ENCODE measurements at regions not wholly inside any gene's neighbourhood (a gene's known extent, or its start where the extent isn't known, plus 50 kb on each side); places are given as distances from the start of the nearest gene placed in this dataset.

DNA sequence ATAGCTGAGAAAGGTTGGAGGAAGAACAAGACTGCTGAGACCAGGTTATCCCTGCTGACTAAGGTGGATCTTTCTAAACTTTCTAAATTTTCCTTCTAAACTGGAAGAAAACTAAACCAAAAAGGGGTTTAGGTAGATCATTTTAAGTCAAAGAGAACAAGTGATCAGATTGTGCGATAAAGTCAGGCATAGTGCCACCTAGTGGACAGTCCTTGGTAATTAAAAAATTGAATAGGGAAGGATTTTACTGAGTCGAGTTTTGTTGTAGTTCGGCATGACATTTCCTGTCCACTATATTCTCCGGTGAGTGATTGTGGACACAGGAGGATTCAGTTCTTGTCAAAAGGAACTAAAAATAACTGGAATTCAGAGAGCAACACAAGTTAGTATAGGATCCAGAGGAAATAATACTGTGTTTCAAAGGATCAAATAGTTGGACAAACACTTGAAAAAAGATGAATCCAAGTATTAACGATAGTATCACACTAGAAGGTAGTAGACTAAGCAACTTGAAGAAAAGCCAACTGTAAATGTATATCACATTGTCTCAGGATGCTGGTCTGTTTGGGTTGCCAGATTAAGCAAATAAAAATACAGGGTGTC, 1236.4 kb downstream of the FAM181B start:
- Histone ChIP-seq H3K27ac (no peak overlapping the region), H3K4me3 (no peak overlapping the region)
- TF ChIP-seq, protein P1, sequence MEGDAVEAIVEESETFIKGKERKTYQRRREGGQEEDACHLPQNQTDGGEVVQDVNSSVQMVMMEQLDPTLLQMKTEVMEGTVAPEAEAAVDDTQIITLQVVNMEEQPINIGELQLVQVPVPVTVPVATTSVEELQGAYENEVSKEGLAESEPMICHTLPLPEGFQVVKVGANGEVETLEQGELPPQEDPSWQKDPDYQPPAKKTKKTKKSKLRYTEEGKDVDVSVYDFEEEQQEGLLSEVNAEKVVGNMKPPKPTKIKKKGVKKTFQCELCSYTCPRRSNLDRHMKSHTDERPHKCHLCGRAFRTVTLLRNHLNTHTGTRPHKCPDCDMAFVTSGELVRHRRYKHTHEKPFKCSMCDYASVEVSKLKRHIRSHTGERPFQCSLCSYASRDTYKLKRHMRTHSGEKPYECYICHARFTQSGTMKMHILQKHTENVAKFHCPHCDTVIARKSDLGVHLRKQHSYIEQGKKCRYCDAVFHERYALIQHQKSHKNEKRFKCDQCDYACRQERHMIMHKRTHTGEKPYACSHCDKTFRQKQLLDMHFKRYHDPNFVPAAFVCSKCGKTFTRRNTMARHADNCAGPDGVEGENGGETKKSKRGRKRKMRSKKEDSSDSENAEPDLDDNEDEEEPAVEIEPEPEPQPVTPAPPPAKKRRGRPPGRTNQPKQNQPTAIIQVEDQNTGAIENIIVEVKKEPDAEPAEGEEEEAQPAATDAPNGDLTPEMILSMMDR (IDR thresholded peaks at IDR 0.05) = peak; percentile 44
- no peak for DNase-seq (ENCODE audit: low spot score)

DNA sequence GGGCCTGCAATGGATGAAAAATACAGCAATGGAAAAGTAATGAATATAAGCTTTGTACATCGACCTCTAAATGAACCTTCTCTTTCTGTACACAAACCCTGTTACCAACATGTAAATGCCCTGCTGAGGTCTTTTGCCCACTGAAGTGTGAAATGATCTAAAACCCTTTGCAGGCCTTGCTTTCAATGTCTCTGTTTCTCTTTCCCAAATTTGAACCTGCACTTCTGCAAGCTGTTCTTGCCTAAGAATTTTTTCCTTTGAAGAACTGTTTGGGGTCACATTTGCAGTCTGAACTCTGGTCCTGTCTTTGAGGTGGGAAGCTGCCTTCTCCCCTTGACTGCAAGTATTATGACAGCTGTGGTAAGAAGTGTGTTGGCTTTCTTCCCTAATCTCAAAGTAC, 1237.1 kb downstream of the FAM181B start:
- no peak overlapping the region for H3K4me3 ChIP-seq
- no peak for DNase-seq (ENCODE audit: low spot score)
- TF ChIP-seq, protein P1 (IDR thresholded peaks at IDR 0.05) = no peak
- H3K27ac ChIP-seq = no peak overlapping the region

DNA sequence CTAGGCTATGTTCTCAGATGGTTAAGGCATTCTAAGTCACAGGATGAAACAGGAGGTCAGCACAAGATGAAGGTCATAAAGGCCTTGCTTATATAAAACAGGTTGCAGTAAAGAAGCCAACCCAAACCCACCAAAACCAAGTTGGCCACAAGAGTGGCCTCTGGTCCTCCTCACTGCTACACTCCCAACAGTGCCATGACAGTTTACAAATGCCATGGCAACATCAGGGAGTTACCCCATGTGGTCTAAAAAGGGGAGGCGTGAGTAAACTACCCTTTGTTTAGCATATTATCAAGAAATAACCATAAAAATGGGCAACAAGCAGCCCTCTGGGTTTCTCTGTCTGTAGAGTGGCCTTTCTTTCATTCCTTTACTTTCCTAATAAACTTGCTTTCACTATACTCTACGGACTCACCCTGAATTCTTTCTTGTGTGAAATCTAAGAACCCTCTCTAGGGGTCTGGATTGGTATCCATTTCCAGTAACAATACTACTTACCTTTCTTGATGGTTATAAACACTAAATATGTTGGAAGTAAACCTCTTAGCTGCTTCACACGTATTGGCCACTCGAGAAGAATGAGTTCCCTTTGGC, 1237.9 kb downstream of the FAM181B start:
- Histone ChIP-seq H3K27ac (no peak overlapping the region), H3K4me3 (no peak overlapping the region)
- TF ChIP-seq, protein P1 (IDR thresholded peaks at IDR 0.05) = no peak
- DNase-seq (ENCODE audit: low spot score) = no peak

DNA sequence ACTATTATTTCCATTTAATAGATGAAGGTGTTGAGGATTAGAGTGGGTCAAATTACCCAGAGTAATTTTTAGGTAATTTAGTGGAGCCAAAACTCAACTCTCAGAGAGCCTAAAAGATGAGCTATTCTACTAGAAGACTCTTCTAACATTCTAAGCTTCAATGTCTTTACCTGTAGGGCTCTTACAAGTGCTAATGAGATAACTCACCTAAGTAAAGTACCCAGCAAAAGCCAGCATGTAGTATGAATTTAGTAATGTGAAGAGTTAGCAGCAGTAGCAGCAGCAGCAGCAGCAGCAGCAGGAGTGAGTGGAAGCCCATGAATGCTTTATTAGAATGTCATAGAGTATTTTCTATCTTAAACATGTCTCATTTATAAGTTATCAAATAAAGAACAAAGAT, 1239.2 kb downstream of the FAM181B start:
- Histone ChIP-seq H3K4me3 (no peak overlapping the region), H3K27ac (no peak overlapping the region)
- no peak for DNase-seq (ENCODE audit: low spot score)
- TF ChIP-seq, protein P1 (IDR thresholded peaks at IDR 0.05) = no peak

DNA sequence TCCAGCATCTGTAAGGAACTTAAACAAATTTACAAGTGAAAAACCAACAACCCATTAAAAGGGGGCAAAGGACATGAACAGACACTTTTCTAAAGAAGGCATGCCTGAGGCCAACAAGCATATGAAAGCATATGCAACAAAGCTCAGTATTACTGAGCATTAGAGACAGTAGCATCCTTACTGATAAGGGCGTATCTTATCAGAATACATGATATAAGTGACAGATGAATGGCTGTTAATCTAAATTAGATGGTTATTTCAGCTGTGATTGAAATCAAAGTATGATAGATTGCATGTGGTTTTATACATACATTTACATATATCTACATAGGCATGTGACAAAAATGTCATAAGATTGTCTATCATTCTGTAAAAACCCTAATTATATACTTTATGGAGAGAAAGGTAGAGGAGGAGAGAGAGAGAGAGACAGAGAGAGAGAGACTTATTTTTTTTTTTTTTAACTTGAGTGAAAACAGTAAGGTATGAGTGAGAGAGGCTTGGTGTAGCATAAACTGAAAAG, 1240.7 kb downstream of the FAM181B start:
- TF ChIP-seq, protein P1 (IDR thresholded peaks at IDR 0.05) = no peak
- no peak overlapping the region for H3K27ac ChIP-seq
- no peak overlapping the region for H3K4me3 ChIP-seq
- DNase-seq (ENCODE audit: low spot score) = no peak

DNA sequence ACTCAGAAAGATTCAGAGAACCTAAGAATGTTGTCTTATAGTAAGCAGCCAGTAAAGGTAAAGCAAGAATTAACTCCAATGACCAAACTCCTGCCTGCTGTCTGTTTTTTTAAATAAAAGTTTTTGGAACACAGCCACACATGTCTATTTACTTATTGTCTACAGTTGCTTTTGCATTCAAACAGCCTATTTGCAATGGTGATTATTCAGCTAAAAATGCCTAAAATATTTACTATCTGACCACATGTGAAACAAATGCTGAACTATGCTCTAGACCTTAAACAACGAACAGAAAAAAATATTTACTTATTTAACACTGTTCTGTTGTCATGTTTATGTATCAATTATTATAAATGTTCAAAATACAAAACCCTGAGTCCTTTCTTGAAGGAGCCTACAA, 1246.6 kb downstream of the FAM181B start:
- no peak overlapping the region for H3K4me3 ChIP-seq
- DNase-seq (ENCODE audit: low spot score) = no peak
- H3K27ac ChIP-seq = no peak overlapping the region
- TF ChIP-seq, protein P1 (IDR thresholded peaks at IDR 0.05) = no peak

DNA sequence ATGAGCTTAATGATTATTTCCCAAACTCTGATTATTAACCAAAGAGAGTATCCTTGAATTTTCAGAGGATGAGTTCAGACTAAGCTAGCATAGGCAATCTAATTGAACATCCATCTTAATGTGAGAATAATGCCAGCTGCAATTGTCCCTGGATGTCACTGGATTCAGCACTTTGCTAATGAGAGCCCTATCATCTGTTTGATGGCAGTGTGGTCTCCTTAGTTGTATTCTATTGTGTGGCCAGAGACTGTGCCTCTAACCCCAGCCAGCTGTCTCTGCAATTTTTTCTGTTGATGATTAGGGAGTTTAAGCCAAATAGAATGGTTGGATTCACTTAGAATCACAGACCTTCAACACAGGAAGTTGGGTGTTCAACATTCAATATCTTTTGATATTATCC, 1249.5 kb downstream of the FAM181B start:
- H3K27ac ChIP-seq = no peak overlapping the region
- TF ChIP-seq, protein P1 (IDR thresholded peaks at IDR 0.05) = no peak
- H3K4me3 ChIP-seq = no peak overlapping the region
- no peak for DNase-seq (ENCODE audit: low spot score)

All from coronary artery (tissue), 2 donors.